ENCODE measurements at regions not wholly inside any gene's neighbourhood (a gene's known extent, or its start where the extent isn't known, plus 50 kb on each side); places are given as distances from the start of the nearest gene placed in this dataset.

- ChIA-PET CTCF (no interaction called here), POLR2A (no interaction called here)
- TF ChIP-seq, protein P1, sequence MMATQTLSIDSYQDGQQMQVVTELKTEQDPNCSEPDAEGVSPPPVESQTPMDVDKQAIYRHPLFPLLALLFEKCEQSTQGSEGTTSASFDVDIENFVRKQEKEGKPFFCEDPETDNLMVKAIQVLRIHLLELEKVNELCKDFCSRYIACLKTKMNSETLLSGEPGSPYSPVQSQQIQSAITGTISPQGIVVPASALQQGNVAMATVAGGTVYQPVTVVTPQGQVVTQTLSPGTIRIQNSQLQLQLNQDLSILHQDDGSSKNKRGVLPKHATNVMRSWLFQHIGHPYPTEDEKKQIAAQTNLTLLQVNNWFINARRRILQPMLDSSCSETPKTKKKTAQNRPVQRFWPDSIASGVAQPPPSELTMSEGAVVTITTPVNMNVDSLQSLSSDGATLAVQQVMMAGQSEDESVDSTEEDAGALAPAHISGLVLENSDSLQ (IDR thresholded peaks at IDR 0.05) = no peak
- no peak for TF ChIP-seq FOXK2 (IDR thresholded peaks at IDR 0.05)
- no peak for DNase-seq (ENCODE audit: extremely low spot score)
These were observed 94.7 kb upstream of the FOXN2 start for GRCh38 chr2:48219555-48220436.

DNA sequence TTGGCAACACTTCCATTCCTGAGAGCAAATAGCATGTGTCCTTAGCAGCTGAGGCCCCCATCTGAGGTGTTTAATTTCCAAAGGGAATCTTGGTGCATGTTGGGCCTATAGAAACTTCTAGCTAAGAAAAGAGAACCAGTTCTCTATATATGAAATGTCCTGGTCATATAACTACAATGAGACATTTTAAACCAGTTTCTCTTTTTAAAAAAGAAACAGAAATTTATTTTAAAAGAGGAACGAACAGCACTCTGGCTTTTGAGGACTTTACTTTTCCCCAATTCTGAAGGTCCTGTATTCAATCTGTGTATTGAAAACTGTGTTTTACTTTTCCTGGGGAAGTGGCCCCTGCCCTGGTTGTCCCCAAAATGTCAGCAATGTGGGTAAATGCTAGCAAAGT is 94.0 kb upstream of the FOXN2 start:
- TF ChIP-seq HDGF (IDR thresholded peaks at IDR 0.05; ENCODE audit: borderline replicate concordance) (no peak), LEF1 (IDR thresholded peaks at IDR 0.05; ENCODE audit: borderline replicate concordance) (no peak), ARNT (IDR thresholded peaks at IDR 0.05) (no peak), CTBP1 (IDR thresholded peaks at IDR 0.05; ENCODE audit: borderline replicate concordance) (no peak), FOXA1 (IDR thresholded peaks at IDR 0.05) (no peak), TARDBP (IDR thresholded peaks at IDR 0.05) (no peak), NFRKB (IDR thresholded peaks at IDR 0.05) (no peak), BHLHE40 (IDR thresholded peaks at IDR 0.05; ENCODE audit: borderline replicate concordance) (no peak), L3MBTL2 (conservative IDR thresholded peaks at IDR 0.05) (no peak), FOXM1 (IDR thresholded peaks at IDR 0.05; ENCODE audit: borderline replicate concordance) (no peak), FOXK2 (IDR thresholded peaks at IDR 0.05) (no peak), SP1 (IDR thresholded peaks at IDR 0.05) (no peak), ZNF384 (IDR thresholded peaks at IDR 0.05) (no peak), ELF4 (IDR thresholded peaks at IDR 0.05) (no peak), SUZ12 (IDR thresholded peaks at IDR 0.05) (no peak)
- TF ChIP-seq, protein P1 (IDR thresholded peaks at IDR 0.05) = no peak
- ChIA-PET POLR2A (no interaction called here), CTCF (no interaction called here)
- DNase-seq (ENCODE audit: extremely low spot score) = no peak

- ChIA-PET POLR2A (no interaction called here), CTCF (interaction anchor here (0.7 kb wide), 1 partner anchor 108 kb away, joined by 3 read pairs; no protein-coding TSS in a partner anchor)
- TF ChIP-seq ARNT (IDR thresholded peaks at IDR 0.05) = no peak
- TF ChIP-seq SP1 (IDR thresholded peaks at IDR 0.05) = no peak
- no peak for DNase-seq (ENCODE audit: extremely low spot score)
These were observed 92.5 kb upstream of the FOXN2 start for GRCh38 chr2:48221846-48222516.

- DNase-seq (ENCODE audit: extremely low spot score) = no peak
- ChIA-PET POLR2A (no interaction called here), CTCF (interaction anchor here (0.6 kb wide), 1 partner anchor 12 kb away, joined by 3 read pairs; no protein-coding TSS in a partner anchor)
- TF ChIP-seq, protein P1 (IDR thresholded peaks at IDR 0.05) = no peak
- TF ChIP-seq FOXA1 (IDR thresholded peaks at IDR 0.05) (no peak), SUZ12 (IDR thresholded peaks at IDR 0.05) (no peak), ZNF384 (IDR thresholded peaks at IDR 0.05) (no peak), ARNT (IDR thresholded peaks at IDR 0.05) (no peak), HDGF (IDR thresholded peaks at IDR 0.05; ENCODE audit: borderline replicate concordance) (no peak), TARDBP (IDR thresholded peaks at IDR 0.05) (no peak), ELF4 (IDR thresholded peaks at IDR 0.05) (no peak), SP1 (IDR thresholded peaks at IDR 0.05) (no peak), BHLHE40 (IDR thresholded peaks at IDR 0.05; ENCODE audit: borderline replicate concordance) (no peak), CTBP1 (IDR thresholded peaks at IDR 0.05; ENCODE audit: borderline replicate concordance) (no peak), NFRKB (IDR thresholded peaks at IDR 0.05) (no peak), LEF1 (IDR thresholded peaks at IDR 0.05; ENCODE audit: borderline replicate concordance) (no peak), FOXK2 (IDR thresholded peaks at IDR 0.05) (no peak), L3MBTL2 (conservative IDR thresholded peaks at IDR 0.05) (no peak)
These were observed 86.7 kb upstream of the FOXN2 start for GRCh38 chr2:48227617-48228344.

DNA sequence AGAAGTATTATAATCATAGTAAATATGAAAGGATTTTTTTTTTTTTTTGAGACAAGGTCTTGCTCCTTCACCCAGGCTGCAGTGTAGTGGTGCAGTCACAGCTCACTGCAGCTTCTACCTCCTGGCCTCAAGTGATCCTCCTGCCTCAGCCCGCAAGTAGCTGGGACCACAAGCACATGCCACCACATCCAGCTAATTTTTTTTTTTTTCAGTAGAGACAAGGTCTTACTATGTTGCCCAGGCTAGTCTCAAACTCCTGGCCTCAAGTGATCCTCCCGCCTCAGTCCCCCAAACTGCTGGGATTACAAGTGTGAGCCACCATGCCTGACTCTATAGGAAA is 86.2 kb upstream of the FOXN2 start:
- ChIA-PET CTCF (interaction anchor here (0.6 kb wide), 1 partner anchor 13 kb away, joined by 3 read pairs; no protein-coding TSS in a partner anchor), POLR2A (no interaction called here)
- TF ChIP-seq ZNF384 (IDR thresholded peaks at IDR 0.05) = no peak
- TF ChIP-seq FOXA1 (IDR thresholded peaks at IDR 0.05) = no peak
- TF ChIP-seq L3MBTL2 (conservative IDR thresholded peaks at IDR 0.05) = no peak
- no peak for TF ChIP-seq NFRKB (IDR thresholded peaks at IDR 0.05)
- TF ChIP-seq HDGF (IDR thresholded peaks at IDR 0.05; ENCODE audit: borderline replicate concordance) = no peak
- no peak for TF ChIP-seq LEF1 (IDR thresholded peaks at IDR 0.05; ENCODE audit: borderline replicate concordance)
- TF ChIP-seq BHLHE40 (IDR thresholded peaks at IDR 0.05; ENCODE audit: borderline replicate concordance) = no peak
- no peak for TF ChIP-seq SUZ12 (IDR thresholded peaks at IDR 0.05)
- TF ChIP-seq TARDBP (IDR thresholded peaks at IDR 0.05) = no peak
- TF ChIP-seq CTBP1 (IDR thresholded peaks at IDR 0.05; ENCODE audit: borderline replicate concordance) = no peak
- no peak for TF ChIP-seq SP1 (IDR thresholded peaks at IDR 0.05)
- no peak for TF ChIP-seq ARNT (IDR thresholded peaks at IDR 0.05)
- no peak for TF ChIP-seq ELF4 (IDR thresholded peaks at IDR 0.05)
- no peak for TF ChIP-seq FOXK2 (IDR thresholded peaks at IDR 0.05)
- no peak for DNase-seq (ENCODE audit: extremely low spot score)

Data from HEK293T (cell line).